GM23338 (cell line): ENCODE measurements at regions not wholly inside any gene's neighbourhood (a gene's known extent, or its start where the extent isn't known, plus 50 kb on each side); places are given as distances from the start of the nearest gene placed in this dataset.

ENCODE experiments used
- EZH2 ChIP-seq: fragments of 200-600 bp; sonication (generic); IDR thresholded peaks from one replicate; pipeline ENCODE4 v1.8.0; 2017; ENCODE audit warnings: antibody characterized with exemption, mild to moderate bottlenecking, low read depth; ENCODE audit not compliant: unreplicated experiment
- EZH2phosphoT487 ChIP-seq: fragments of 200-600 bp; sonication (generic); IDR thresholded peaks from one replicate; pipeline ENCODE4 v1.8.1; 2018; ENCODE audit warnings: antibody characterized with exemption; ENCODE audit not compliant: unreplicated experiment
- TF ChIP-seq, protein P1 (sequence below), 2 experiments: fragments of 200-600 bp in 1 of 2; sonication (generic) in 1 of 2; conservative IDR thresholded peaks; 2 replicates each; pipeline versions ENCODE4 v1.5.1 to v1.6.1; 2016 to 2017; ENCODE audit warnings: antibody characterized with exemption in 2 of 2, low read depth in 2 of 2, mild to moderate bottlenecking in 2 of 2, moderate library complexity in 1 of 2
- TF ChIP-seq, protein P2 (sequence below): IDR thresholded peaks from one replicate; pipeline ENCODE4 v1.6.1; 2018; ENCODE audit warnings: antibody characterized with exemption; ENCODE audit not compliant: unreplicated experiment

DNA sequence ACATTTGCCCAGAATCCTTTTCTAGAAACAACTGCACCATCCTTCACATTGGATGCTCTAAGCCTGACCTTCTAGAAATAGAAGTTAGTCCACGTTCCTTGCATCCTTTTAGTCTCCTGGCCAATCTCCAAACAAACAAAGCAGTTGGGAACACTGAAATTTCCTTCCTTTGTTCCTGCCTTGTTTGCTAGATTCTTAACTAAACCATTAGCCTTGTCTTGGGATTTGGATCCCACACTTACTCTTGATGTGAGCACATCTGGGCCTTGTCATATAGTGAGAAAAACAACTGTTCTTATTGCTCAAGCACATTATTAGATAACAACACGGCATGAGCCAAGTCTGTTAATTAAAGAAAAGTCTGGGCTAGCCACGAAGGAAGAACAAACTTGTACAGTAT lies 319.3 kb upstream of the GHITM start:
- TF ChIP-seq EZH2phosphoT487 = no peak
- TF ChIP-seq, protein P1, sequence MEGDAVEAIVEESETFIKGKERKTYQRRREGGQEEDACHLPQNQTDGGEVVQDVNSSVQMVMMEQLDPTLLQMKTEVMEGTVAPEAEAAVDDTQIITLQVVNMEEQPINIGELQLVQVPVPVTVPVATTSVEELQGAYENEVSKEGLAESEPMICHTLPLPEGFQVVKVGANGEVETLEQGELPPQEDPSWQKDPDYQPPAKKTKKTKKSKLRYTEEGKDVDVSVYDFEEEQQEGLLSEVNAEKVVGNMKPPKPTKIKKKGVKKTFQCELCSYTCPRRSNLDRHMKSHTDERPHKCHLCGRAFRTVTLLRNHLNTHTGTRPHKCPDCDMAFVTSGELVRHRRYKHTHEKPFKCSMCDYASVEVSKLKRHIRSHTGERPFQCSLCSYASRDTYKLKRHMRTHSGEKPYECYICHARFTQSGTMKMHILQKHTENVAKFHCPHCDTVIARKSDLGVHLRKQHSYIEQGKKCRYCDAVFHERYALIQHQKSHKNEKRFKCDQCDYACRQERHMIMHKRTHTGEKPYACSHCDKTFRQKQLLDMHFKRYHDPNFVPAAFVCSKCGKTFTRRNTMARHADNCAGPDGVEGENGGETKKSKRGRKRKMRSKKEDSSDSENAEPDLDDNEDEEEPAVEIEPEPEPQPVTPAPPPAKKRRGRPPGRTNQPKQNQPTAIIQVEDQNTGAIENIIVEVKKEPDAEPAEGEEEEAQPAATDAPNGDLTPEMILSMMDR (conservative IDR thresholded peaks at IDR 0.05; ENCODE audit: low read depth in 2 of 2) = no peak
- TF ChIP-seq, protein P2, sequence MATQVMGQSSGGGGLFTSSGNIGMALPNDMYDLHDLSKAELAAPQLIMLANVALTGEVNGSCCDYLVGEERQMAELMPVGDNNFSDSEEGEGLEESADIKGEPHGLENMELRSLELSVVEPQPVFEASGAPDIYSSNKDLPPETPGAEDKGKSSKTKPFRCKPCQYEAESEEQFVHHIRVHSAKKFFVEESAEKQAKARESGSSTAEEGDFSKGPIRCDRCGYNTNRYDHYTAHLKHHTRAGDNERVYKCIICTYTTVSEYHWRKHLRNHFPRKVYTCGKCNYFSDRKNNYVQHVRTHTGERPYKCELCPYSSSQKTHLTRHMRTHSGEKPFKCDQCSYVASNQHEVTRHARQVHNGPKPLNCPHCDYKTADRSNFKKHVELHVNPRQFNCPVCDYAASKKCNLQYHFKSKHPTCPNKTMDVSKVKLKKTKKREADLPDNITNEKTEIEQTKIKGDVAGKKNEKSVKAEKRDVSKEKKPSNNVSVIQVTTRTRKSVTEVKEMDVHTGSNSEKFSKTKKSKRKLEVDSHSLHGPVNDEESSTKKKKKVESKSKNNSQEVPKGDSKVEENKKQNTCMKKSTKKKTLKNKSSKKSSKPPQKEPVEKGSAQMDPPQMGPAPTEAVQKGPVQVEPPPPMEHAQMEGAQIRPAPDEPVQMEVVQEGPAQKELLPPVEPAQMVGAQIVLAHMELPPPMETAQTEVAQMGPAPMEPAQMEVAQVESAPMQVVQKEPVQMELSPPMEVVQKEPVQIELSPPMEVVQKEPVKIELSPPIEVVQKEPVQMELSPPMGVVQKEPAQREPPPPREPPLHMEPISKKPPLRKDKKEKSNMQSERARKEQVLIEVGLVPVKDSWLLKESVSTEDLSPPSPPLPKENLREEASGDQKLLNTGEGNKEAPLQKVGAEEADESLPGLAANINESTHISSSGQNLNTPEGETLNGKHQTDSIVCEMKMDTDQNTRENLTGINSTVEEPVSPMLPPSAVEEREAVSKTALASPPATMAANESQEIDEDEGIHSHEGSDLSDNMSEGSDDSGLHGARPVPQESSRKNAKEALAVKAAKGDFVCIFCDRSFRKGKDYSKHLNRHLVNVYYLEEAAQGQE = no peak
- no peak for TF ChIP-seq EZH2
